Ascending aorta (tissue), 2 donors: ENCODE measurements at regions not wholly inside any gene's neighbourhood (a gene's known extent, or its start where the extent isn't known, plus 50 kb on each side); places are given as distances from the start of the nearest gene placed in this dataset.

ENCODE experiments used
- DNase-seq, 2 donors: peaks; one replicate each; pipeline ENCODE4 v3.0.0-alpha.2; 2019; ENCODE audit warnings: low spot score in 2 of 2
- H3K27ac ChIP-seq, 2 donors: fragments of 200-600 bp; sonication (generic); one replicate each; pipeline ENCODE4 v1.5.1; 2016 to 2017; ENCODE audit warnings: mild to moderate bottlenecking in 1 of 2
- H3K27me3 ChIP-seq: fragments of 200-600 bp; sonication (generic); one replicate; pipeline ENCODE4 v1.5.1; 2017
- H3K36me3 ChIP-seq, 2 donors: fragments of 200-600 bp; sonication (generic); one replicate each; pipeline ENCODE4 v1.5.1; 2016
- H3K4me1 ChIP-seq, 2 donors: fragments of 200-600 bp; sonication (generic); one replicate each; pipeline ENCODE4 v1.5.1; 2016 to 2017; ENCODE audit warnings: mild to moderate bottlenecking in 1 of 2
- H3K4me3 ChIP-seq, 2 donors: fragments of 200-600 bp; sonication (generic); one replicate each; pipeline ENCODE4 v1.5.1; 2016 to 2017; ENCODE audit warnings: mild to moderate bottlenecking in 1 of 2
- H3K9me3 ChIP-seq, 2 donors: fragments of 200-600 bp; sonication (generic); one replicate each; pipeline ENCODE4 v1.5.1; 2016
- CTCF ChIP-seq, 3 experiments: fragments of 200-600 bp in 2 of 3; fragments of 450-650 bp in 1 of 3; sonication (generic) in 2 of 3; IDR thresholded peaks; one replicate each; pipeline ENCODE4 v1.5.1; 2016 to 2019; ENCODE audit warnings: antibody characterized with exemption in 3 of 3, mild to moderate bottlenecking in 1 of 3, moderate library complexity in 1 of 3
- intact Hi-C: fragments of 100-400 bp; cut with DNase I; formaldehyde crosslinking; loops from one replicate; pipeline ENCODE4 v1.15.1; 2023

- no peaks in the 10 kb centered on the region for H3K36me3 ChIP-seq
- TF ChIP-seq CTCF (IDR thresholded peaks at IDR 0.05): no peak
- no peak overlapping the region for H3K27ac ChIP-seq
- no peaks in the 10 kb centered on the region for H3K27me3 ChIP-seq
- intact Hi-C loops: no loop called here
- no peaks in the 10 kb centered on the region for H3K9me3 ChIP-seq
- H3K4me3 ChIP-seq: no peak overlapping the region
- no peak for DNase-seq
- H3K4me1 ChIP-seq: no peaks in the 10 kb centered on the region
Observed at GRCh38 chr5:124878583-124879342, 132.3 kb upstream of the ZNF608 start.

- H3K27ac ChIP-seq: no peak overlapping the region
- H3K4me3 ChIP-seq: no peak overlapping the region
- peaks cover 0 to 6% of the 10 kb centered on the region in 2 donors for H3K9me3 ChIP-seq
- no peaks in the 10 kb centered on the region for H3K4me1 ChIP-seq
- no peak for TF ChIP-seq CTCF (IDR thresholded peaks at IDR 0.05)
- no peak for DNase-seq
- H3K36me3 ChIP-seq: no peaks in the 10 kb centered on the region
- H3K27me3 ChIP-seq: no peaks in the 10 kb centered on the region
- intact Hi-C loops: no loop called here
Observed at GRCh38 chr5:124880903-124881697, 134.7 kb upstream of the ZNF608 start.

GRCh38 chr5:124883681-124884080 lies 137.2 kb upstream of the ZNF608 start:
- intact Hi-C loops: no loop called here
- H3K9me3 ChIP-seq: peaks cover 0 to 6% of the 10 kb centered on the region in 2 donors
- no peak overlapping the region for H3K4me3 ChIP-seq
- no peaks in the 10 kb centered on the region for H3K36me3 ChIP-seq
- no peaks in the 10 kb centered on the region for H3K4me1 ChIP-seq
- H3K27me3 ChIP-seq: no peaks in the 10 kb centered on the region
- no peak overlapping the region for H3K27ac ChIP-seq
- TF ChIP-seq CTCF (IDR thresholded peaks at IDR 0.05): no peak
- DNase-seq: no peak

- H3K9me3 ChIP-seq: peaks cover 0 to 6% of the 10 kb centered on the region in 2 donors
- intact Hi-C loops: no loop called here
- no peak overlapping the region for H3K27ac ChIP-seq
- H3K27me3 ChIP-seq: no peaks in the 10 kb centered on the region
- H3K4me1 ChIP-seq: peaks cover 0 to 1% of the 10 kb centered on the region in 2 donors
- no peak for TF ChIP-seq CTCF (IDR thresholded peaks at IDR 0.05)
- no peak overlapping the region for H3K4me3 ChIP-seq
- no peak for DNase-seq
- no peaks in the 10 kb centered on the region for H3K36me3 ChIP-seq
Observed at GRCh38 chr5:124884114-124884513, 137.7 kb upstream of the ZNF608 start.

- no peak for DNase-seq
- H3K27me3 ChIP-seq: no peaks in the 10 kb centered on the region
- TF ChIP-seq CTCF (IDR thresholded peaks at IDR 0.05): no peak
- H3K27ac ChIP-seq: no peak overlapping the region
- intact Hi-C loops: no loop called here
- H3K4me3 ChIP-seq: no peak overlapping the region
- peaks cover 0 to 6% of the 10 kb centered on the region in 2 donors for H3K9me3 ChIP-seq
- H3K36me3 ChIP-seq: no peaks in the 10 kb centered on the region
- peaks cover 0 to 5% of the 10 kb centered on the region in 2 donors for H3K4me1 ChIP-seq
Observed at GRCh38 chr5:124885490-124885889, 139.1 kb upstream of the ZNF608 start.
